Spleen (tissue), 11 donors: ENCODE measurements at regions not wholly inside any gene's neighbourhood (a gene's known extent, or its start where the extent isn't known, plus 50 kb on each side); places are given as distances from the start of the nearest gene placed in this dataset.

Source experiments
- DNase-seq: peaks from one replicate; pipeline ENCODE4 v3.0.0-alpha.2; 2020
- H3K27ac ChIP-seq, 8 donors: fragments of 200-600 bp; sonication (generic) in 7 of 8; 1 replicate in 4 of 8; 2 replicates in 4 of 8; pipeline versions ENCODE4 v1.5.0 to v1.8.0; 2016 to 2021; ENCODE audit warnings: inconsistent platforms in 4 of 8, mild to moderate bottlenecking in 4 of 8, moderate library complexity in 1 of 8
- H3K27me3 ChIP-seq, 7 donors: fragments of 200-600 bp; sonication (generic) in 6 of 7; replicated peaks in 1 of 7; 1 replicate in 4 of 7; 2 replicates in 3 of 7; pipeline versions ENCODE4 v1.5.0 to v1.8.0; 2016 to 2021; ENCODE audit warnings: inconsistent platforms in 3 of 7, mild to moderate bottlenecking in 1 of 7
- H3K36me3 ChIP-seq, 6 donors: fragments of 200-600 bp; sonication (generic) in 5 of 6; 1 replicate in 4 of 6; 2 replicates in 2 of 6; pipeline versions ENCODE4 v1.5.0 to v1.8.0; 2016 to 2021; ENCODE audit warnings: inconsistent platforms in 2 of 6
- H3K4me1 ChIP-seq, 6 donors: fragments of 200-600 bp; sonication (generic) in 5 of 6; 1 replicate in 3 of 6; 2 replicates in 3 of 6; pipeline versions ENCODE4 v1.5.0 to v1.8.0; 2016 to 2021; ENCODE audit warnings: inconsistent platforms in 3 of 6
- H3K4me3 ChIP-seq, 8 donors: fragments of 200-600 bp; sonication (generic) in 7 of 8; 1 replicate in 4 of 8; 2 replicates in 4 of 8; pipeline versions ENCODE4 v1.5.0 to v1.8.0; 2016 to 2021; ENCODE audit warnings: inconsistent platforms in 4 of 8, mild to moderate bottlenecking in 4 of 8, moderate library complexity in 2 of 8
- H3K9me3 ChIP-seq, 8 donors: fragments of 200-600 bp; sonication (generic) in 7 of 8; 1 replicate in 4 of 8; 2 replicates in 4 of 8; pipeline versions ENCODE4 v1.5.0 to v1.8.0; 2016 to 2021; ENCODE audit warnings: inconsistent platforms in 4 of 8
- CTCF ChIP-seq, 11 experiments: fragments of 200-600 bp in 7 of 11; fragments of 450-650 bp in 4 of 11; sonication (generic) in 4 of 11; IDR thresholded peaks in 8 of 11; conservative IDR thresholded peaks in 3 of 11; 1 replicate in 7 of 11; 2 replicates in 4 of 11; pipeline versions ENCODE4 v1.4.0 to v1.8.0; 2016 to 2021; ENCODE audit warnings: antibody characterized with exemption in 11 of 11, inconsistent platforms in 4 of 11, mild to moderate bottlenecking in 1 of 11
- POLR2A ChIP-seq, 3 donors: fragments of 450-650 bp; IDR thresholded peaks; one replicate each; pipeline ENCODE4 v1.5.1; 2017; ENCODE audit warnings: antibody characterized with exemption in 3 of 3, mild to moderate bottlenecking in 1 of 3
- POLR2AphosphoS5 ChIP-seq, 3 donors: sonication (generic); formaldehyde crosslinking; IDR thresholded peaks; one replicate each; pipeline ENCODE4 v1.5.1; 2017; ENCODE audit warnings: antibody characterized with exemption in 3 of 3
- WGBS, 5 donors: extraction: QIAGEN DNeasy Blood & Tissue Kit in 3 of 5; methylation state at CpG; one replicate each; pipeline versions ENCODE4 v1.1.5 to v1.1.7; 2013 to 2018; 5-methylcytosine and 5-hydroxymethylcytosine counted together
- intact Hi-C: fragments of 100-400 bp; cut with DNase I; formaldehyde crosslinking; loops from one replicate; pipeline ENCODE4 v1.15.0; 2023; ENCODE audit warnings: low total_unique reads
- donor health status: healthy with polysubstance abuse.
- donor health status: DM: no; HTN: no; CAD: no; lungs with moderate emphysema.
- donor health status: DM: no; HTN: no; CAD: no.
- donor health status: Bipolar disorder and iron deficiency.
- donor health status: healthy.
- donor health status: DM: no; HTN: no; CAD: no.
- donor health status: DM: yes; HTN: yes; CAD: no.

- Histone ChIP-seq H3K4me3 (no peak overlapping the region), H3K36me3 (no peaks in the 10 kb centered on the region), H3K27me3 (no peaks in the 10 kb centered on the region), H3K27ac (no peak overlapping the region), H3K9me3 (peaks cover 0 to 4% (median 0%) of the 10 kb centered on the region in 8 donors), H3K4me1 (no peaks in the 10 kb centered on the region)
- intact Hi-C loops: no loop called here
- TF ChIP-seq POLR2AphosphoS5 (IDR thresholded peaks at IDR 0.05) (no peak), POLR2A (IDR thresholded peaks at IDR 0.05) (no peak), CTCF (IDR thresholded peaks at IDR 0.05 in 8 of 11, conservative IDR thresholded peaks at IDR 0.05 in 3 of 11) (no peak)
- WGBS, 5 donors: 69 to 88% (median 81%) methylated on average over 4 of the region's 4 CpGs
- no peak for DNase-seq
These were observed 886.4 kb upstream of the LRRN3 start for GRCh38 chr7:110204527-110204926.

- 6 to 18% (median 8%) methylated on average over 1 of the region's 1 CpG for WGBS, 5 donors
- Histone ChIP-seq H3K9me3 (peaks cover 0 to 4% (median 0%) of the 10 kb centered on the region in 8 donors), H3K27ac (no peak overlapping the region), H3K4me1 (no peaks in the 10 kb centered on the region), H3K27me3 (no peaks in the 10 kb centered on the region), H3K36me3 (no peaks in the 10 kb centered on the region), H3K4me3 (no peak overlapping the region)
- TF ChIP-seq POLR2A (IDR thresholded peaks at IDR 0.05) (no peak), CTCF (IDR thresholded peaks at IDR 0.05 in 8 of 11, conservative IDR thresholded peaks at IDR 0.05 in 3 of 11) (no peak), POLR2AphosphoS5 (IDR thresholded peaks at IDR 0.05) (no peak)
- DNase-seq: no peak
- intact Hi-C loops: no loop called here
These were observed 885.0 kb upstream of the LRRN3 start for GRCh38 chr7:110205899-110206298.

GRCh38 chr7:110209884-110210283 lies 881.0 kb upstream of the LRRN3 start:
- no peak for TF ChIP-seq POLR2A (IDR thresholded peaks at IDR 0.05)
- TF ChIP-seq CTCF (IDR thresholded peaks at IDR 0.05 in 8 of 11, conservative IDR thresholded peaks at IDR 0.05 in 3 of 11): no peak
- TF ChIP-seq POLR2AphosphoS5 (IDR thresholded peaks at IDR 0.05): no peak
- DNase-seq: no peak
- peaks cover 0 to 23% (median 15%) of the 10 kb centered on the region in 8 donors for H3K9me3 ChIP-seq
- no peak overlapping the region for H3K4me3 ChIP-seq
- no peaks in the 10 kb centered on the region for H3K4me1 ChIP-seq
- intact Hi-C loops: no loop called here
- 78 to 92% (median 81%) methylated on average over 1 of the region's 1 CpG for whole genome bisulfite sequencing, 5 donors
- no peak overlapping the region for H3K27ac ChIP-seq
- no peaks in the 10 kb centered on the region for H3K36me3 ChIP-seq
- H3K27me3 ChIP-seq: no peaks in the 10 kb centered on the region

- H3K9me3 ChIP-seq: peaks cover 0 to 26% (median 15%) of the 10 kb centered on the region in 8 donors
- H3K27me3 ChIP-seq: no peaks in the 10 kb centered on the region
- no peaks in the 10 kb centered on the region for H3K36me3 ChIP-seq
- no peak for DNase-seq
- TF ChIP-seq POLR2AphosphoS5 (IDR thresholded peaks at IDR 0.05): no peak
- TF ChIP-seq POLR2A (IDR thresholded peaks at IDR 0.05): no peak
- TF ChIP-seq CTCF (IDR thresholded peaks at IDR 0.05 in 8 of 11, conservative IDR thresholded peaks at IDR 0.05 in 3 of 11): no peak
- WGBS, 5 donors: 91 to 98% (median 92%) methylated on average over 1 of the region's 1 CpG
- intact Hi-C loops: no loop called here
- no peak overlapping the region for H3K27ac ChIP-seq
- no peak overlapping the region for H3K4me3 ChIP-seq
- no peaks in the 10 kb centered on the region for H3K4me1 ChIP-seq
These were observed 879.9 kb upstream of the LRRN3 start for GRCh38 chr7:110210941-110211608.
